MM.1S (cell line): ENCODE measurements at regions not wholly inside any gene's neighbourhood (a gene's known extent, or its start where the extent isn't known, plus 50 kb on each side); places are given as distances from the start of the nearest gene placed in this dataset.

ENCODE experiments used
- DNase-seq: peaks from one replicate; pipeline ENCODE4 v3.0.0-alpha.2; 2015
- H2AFZ ChIP-seq: fragments of 300-600 bp; sonication (generic); 2 replicates; pipeline ENCODE4 v1.6.0; 2016; ENCODE audit warnings: antibody characterized with exemption, low read length
- H3F3A ChIP-seq: fragments of 300-600 bp; sonication (generic); 2 replicates; pipeline ENCODE4 v1.6.1; 2016; ENCODE audit warnings: mild to moderate bottlenecking, antibody characterized with exemption, low read length, moderate library complexity, mixed read lengths; ENCODE audit not compliant: insufficient read depth
- H3K27ac ChIP-seq: fragments of 300-600 bp; sonication (generic); 2 replicates; pipeline ENCODE4 v1.5.1; 2016; ENCODE audit warnings: mild to moderate bottlenecking, low read length
- H3K27me3 ChIP-seq: fragments of 300-600 bp; sonication (generic); replicated peaks from 2 replicates; pipeline ENCODE4 v1.6.0; 2016; ENCODE audit warnings: low read length; ENCODE audit not compliant: insufficient read depth
- H3K36me3 ChIP-seq: fragments of 300-600 bp; sonication (generic); replicated peaks from 2 replicates; pipeline ENCODE4 v1.6.1; 2016; ENCODE audit warnings: mild to moderate bottlenecking, low read length, mixed read lengths; ENCODE audit not compliant: insufficient read depth
- H3K4me1 ChIP-seq: fragments of 300-600 bp; sonication (generic); 2 replicates; pipeline ENCODE4 v1.6.1; 2016; ENCODE audit warnings: low read length, mixed read lengths
- H3K4me2 ChIP-seq: fragments of 300-600 bp; sonication (generic); 2 replicates; pipeline ENCODE4 v1.6.0; 2016; ENCODE audit warnings: low read depth, low read length
- H3K4me3 ChIP-seq: fragments of 300-600 bp; sonication (generic); 2 replicates; pipeline ENCODE4 v1.5.1; 2016; ENCODE audit warnings: low read length, mixed read lengths
- H3K79me2 ChIP-seq: fragments of 300-600 bp; sonication (generic); 2 replicates; pipeline ENCODE4 v1.6.1; 2016; ENCODE audit warnings: mixed run types, low read length, mixed read lengths
- H3K9ac ChIP-seq: fragments of 300-600 bp; sonication (generic); 2 replicates; pipeline ENCODE4 v1.6.1; 2016; ENCODE audit warnings: low read length, mixed read lengths
- H3K9me2 ChIP-seq: fragments of 300-600 bp; sonication (generic); replicated peaks from 2 replicates; pipeline ENCODE4 v1.6.1; 2016; ENCODE audit warnings: mild to moderate bottlenecking, low read length, mixed read lengths; ENCODE audit not compliant: insufficient read depth
- H3K9me3 ChIP-seq: fragments of 300-600 bp; sonication (generic); replicated peaks from 2 replicates; pipeline ENCODE4 v1.6.1; 2016; ENCODE audit warnings: mild to moderate bottlenecking, low read length, mixed read lengths; ENCODE audit not compliant: insufficient read depth
- H4K20me1 ChIP-seq: fragments of 300-600 bp; sonication (generic); 2 replicates; pipeline ENCODE4 v1.6.1; 2016; ENCODE audit warnings: mild to moderate bottlenecking, low read length, moderate library complexity, mixed read lengths; ENCODE audit not compliant: insufficient read depth
- EZH2 ChIP-seq: fragments of 300-600 bp; sonication (generic); optimal IDR thresholded peaks from 2 replicates; pipeline ENCODE3; 2017; ENCODE audit warnings: low read depth, mild to moderate bottlenecking, antibody characterized with exemption, low read length, mixed read lengths
- EZH2phosphoT487 ChIP-seq: fragments of 300-600 bp; sonication (generic); IDR thresholded peaks from 2 replicates; pipeline ENCODE4 v1.6.1; 2018; ENCODE audit warnings: antibody characterized with exemption, low read length
- TF ChIP-seq, protein P1 (sequence below): fragments of 300-600 bp; sonication (generic); IDR thresholded peaks from 2 replicates; pipeline ENCODE4 v1.5.1; 2016; ENCODE audit warnings: antibody characterized with exemption, low read length, mixed read lengths

- no peak for TF ChIP-seq EZH2
- TF ChIP-seq EZH2phosphoT487: no peak
- TF ChIP-seq, protein P1, sequence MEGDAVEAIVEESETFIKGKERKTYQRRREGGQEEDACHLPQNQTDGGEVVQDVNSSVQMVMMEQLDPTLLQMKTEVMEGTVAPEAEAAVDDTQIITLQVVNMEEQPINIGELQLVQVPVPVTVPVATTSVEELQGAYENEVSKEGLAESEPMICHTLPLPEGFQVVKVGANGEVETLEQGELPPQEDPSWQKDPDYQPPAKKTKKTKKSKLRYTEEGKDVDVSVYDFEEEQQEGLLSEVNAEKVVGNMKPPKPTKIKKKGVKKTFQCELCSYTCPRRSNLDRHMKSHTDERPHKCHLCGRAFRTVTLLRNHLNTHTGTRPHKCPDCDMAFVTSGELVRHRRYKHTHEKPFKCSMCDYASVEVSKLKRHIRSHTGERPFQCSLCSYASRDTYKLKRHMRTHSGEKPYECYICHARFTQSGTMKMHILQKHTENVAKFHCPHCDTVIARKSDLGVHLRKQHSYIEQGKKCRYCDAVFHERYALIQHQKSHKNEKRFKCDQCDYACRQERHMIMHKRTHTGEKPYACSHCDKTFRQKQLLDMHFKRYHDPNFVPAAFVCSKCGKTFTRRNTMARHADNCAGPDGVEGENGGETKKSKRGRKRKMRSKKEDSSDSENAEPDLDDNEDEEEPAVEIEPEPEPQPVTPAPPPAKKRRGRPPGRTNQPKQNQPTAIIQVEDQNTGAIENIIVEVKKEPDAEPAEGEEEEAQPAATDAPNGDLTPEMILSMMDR: no peak
These were observed 1149.7 kb downstream of the STPG2 start for GRCh38 chr4:96993560-96993959.

DNA sequence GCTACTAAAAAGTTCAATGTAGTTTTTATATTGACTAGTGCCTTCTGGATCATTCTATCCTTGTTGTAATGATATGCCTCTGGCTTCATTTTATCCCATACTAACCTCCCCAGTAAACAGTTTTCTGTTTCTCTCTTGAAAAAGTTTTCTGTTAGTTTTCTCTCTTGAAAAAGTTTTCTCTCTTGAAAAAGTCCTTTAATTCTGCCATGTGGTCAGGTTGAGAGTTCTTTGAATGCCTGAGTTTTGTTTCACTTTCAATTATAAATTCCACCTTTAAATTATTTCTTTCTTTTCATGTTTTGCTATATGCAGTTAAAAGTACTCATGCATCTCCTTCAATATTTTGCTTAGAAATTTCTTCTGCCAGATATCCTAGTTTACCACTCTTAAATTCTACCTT lies 1139.6 kb downstream of the STPG2 start:
- no peak overlapping the region for H3K4me3 ChIP-seq
- no peak overlapping the region for H2AFZ ChIP-seq
- no peaks in the 10 kb centered on the region for H3K9me3 ChIP-seq
- no peaks in the 10 kb centered on the region for H3K79me2 ChIP-seq
- peak; percentile 67 for DNase-seq
- H3K36me3 ChIP-seq: no peaks in the 10 kb centered on the region
- H3K27ac ChIP-seq: no peak overlapping the region
- TF ChIP-seq, protein P1: no peak
- H3K9ac ChIP-seq: no peak overlapping the region
- no peaks in the 10 kb centered on the region for H3K27me3 ChIP-seq
- H3F3A ChIP-seq: no peaks in the 10 kb centered on the region
- no peaks in the 10 kb centered on the region for H4K20me1 ChIP-seq
- peak overlapping the region; percentile 15; the same call in 1 of the 2 replicates for H3K4me2 ChIP-seq
- H3K4me1 ChIP-seq: peaks cover 10% of the 10 kb centered on the region; the same call in 1 of the 2 replicates
- no peaks in the 10 kb centered on the region for H3K9me2 ChIP-seq

More at GRCh38 chr4:96993560-96993959, 1149.7 kb downstream of the STPG2 start:
- Histone ChIP-seq H3K4me1 (peaks cover 21% of the 10 kb centered on the region), H3K9me3 (no peaks in the 10 kb centered on the region), H3K79me2 (no peaks in the 10 kb centered on the region), H3K27ac (peak overlapping the region; percentile 28; the same call in 1 of the 2 replicates), H3K4me3 (no peak overlapping the region), H3K36me3 (no peaks in the 10 kb centered on the region), H2AFZ (no peak overlapping the region), H3K9me2 (no peaks in the 10 kb centered on the region), H3F3A (peaks cover 6% of the 10 kb centered on the region; the same call in 1 of the 2 replicates), H3K9ac (no peak overlapping the region), H4K20me1 (no peaks in the 10 kb centered on the region), H3K4me2 (peak overlapping the region; percentile 22; the same call in 1 of the 2 replicates), H3K27me3 (no peaks in the 10 kb centered on the region)
- DNase-seq: peak; percentile 95

DNA sequence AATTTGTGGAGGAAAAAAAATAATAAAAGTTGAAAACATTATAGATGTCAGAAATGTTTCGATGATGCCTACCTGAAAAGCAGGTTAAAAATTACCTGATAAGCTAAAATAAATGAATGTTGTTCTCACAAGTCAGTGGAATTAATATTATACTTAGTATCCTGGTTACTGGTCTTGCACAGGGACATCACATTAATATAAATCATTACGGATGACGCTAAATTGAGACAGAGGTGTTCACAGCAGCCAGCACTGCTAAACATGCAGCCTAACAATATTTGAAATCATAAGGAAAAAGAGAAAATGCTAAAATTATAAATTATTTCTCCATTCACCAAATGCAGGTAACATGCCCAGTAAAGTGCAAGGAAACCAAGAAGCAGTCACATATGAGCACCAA lies 1130.0 kb downstream of the STPG2 start:
- no peak overlapping the region for H3K9ac ChIP-seq
- TF ChIP-seq, protein P1: no peak
- TF ChIP-seq EZH2phosphoT487 (no peak), EZH2 (no peak)
- no peaks in the 10 kb centered on the region for H3K27me3 ChIP-seq
- H3K9me3 ChIP-seq: no peaks in the 10 kb centered on the region
- H3K4me2 ChIP-seq: no peak overlapping the region
- H4K20me1 ChIP-seq: no peaks in the 10 kb centered on the region
- no peaks in the 10 kb centered on the region for H3K4me1 ChIP-seq
- no peak overlapping the region for H2AFZ ChIP-seq
- no peaks in the 10 kb centered on the region for H3K36me3 ChIP-seq
- no peak overlapping the region for H3K27ac ChIP-seq
- no peak overlapping the region for H3K4me3 ChIP-seq
- no peaks in the 10 kb centered on the region for H3K9me2 ChIP-seq
- no peak for DNase-seq
- H3K79me2 ChIP-seq: no peaks in the 10 kb centered on the region
- H3F3A ChIP-seq: no peaks in the 10 kb centered on the region

GRCh38 chr4:97013711-97014110 lies 1129.6 kb downstream of the STPG2 start:
- DNase-seq: no peak
- Histone ChIP-seq H3K27ac (no peak overlapping the region), H3K4me2 (no peak overlapping the region), H3K4me3 (no peak overlapping the region), H2AFZ (no peak overlapping the region), H3K9me3 (no peaks in the 10 kb centered on the region), H3K36me3 (no peaks in the 10 kb centered on the region), H3K27me3 (no peaks in the 10 kb centered on the region), H4K20me1 (no peaks in the 10 kb centered on the region), H3F3A (no peaks in the 10 kb centered on the region), H3K79me2 (no peaks in the 10 kb centered on the region), H3K9me2 (no peaks in the 10 kb centered on the region), H3K4me1 (no peaks in the 10 kb centered on the region), H3K9ac (no peak overlapping the region)
- no peak for TF ChIP-seq EZH2
- TF ChIP-seq EZH2phosphoT487: no peak
- TF ChIP-seq, protein P1: no peak
